ENCODE measurements at regions not wholly inside any gene's neighbourhood (a gene's known extent, or its start where the extent isn't known, plus 50 kb on each side); places are given as distances from the start of the nearest gene placed in this dataset.

- TF ChIP-seq POLR2A (IDR thresholded peaks at IDR 0.05) = no peak
- TF ChIP-seq CTCF (IDR thresholded peaks at IDR 0.05) = no peak
These were observed 52.7 kb upstream of the ZNF469 start for GRCh38 chr16:88329726-88330700.
